ENCODE measurements at regions not wholly inside any gene's neighbourhood (a gene's known extent, or its start where the extent isn't known, plus 50 kb on each side); places are given as distances from the start of the nearest gene placed in this dataset.
A peak's percentile ranks its signal among the peaks of the same experiment; 100 is the strongest.
"Not testable (repeated sequence)": the region's sequence is repeated elsewhere in the genome, so short reads cannot be mapped to it uniquely, and the experiment has no call there.

GRCh38 chr13:44810061-44810840, 179.0 kb downstream of the NUFIP1 start:
- peak; percentile 42 for DNase-seq

GRCh38 chr13:44809190-44809589, 180.1 kb downstream of the NUFIP1 start:
- no peak for DNase-seq

DNA sequence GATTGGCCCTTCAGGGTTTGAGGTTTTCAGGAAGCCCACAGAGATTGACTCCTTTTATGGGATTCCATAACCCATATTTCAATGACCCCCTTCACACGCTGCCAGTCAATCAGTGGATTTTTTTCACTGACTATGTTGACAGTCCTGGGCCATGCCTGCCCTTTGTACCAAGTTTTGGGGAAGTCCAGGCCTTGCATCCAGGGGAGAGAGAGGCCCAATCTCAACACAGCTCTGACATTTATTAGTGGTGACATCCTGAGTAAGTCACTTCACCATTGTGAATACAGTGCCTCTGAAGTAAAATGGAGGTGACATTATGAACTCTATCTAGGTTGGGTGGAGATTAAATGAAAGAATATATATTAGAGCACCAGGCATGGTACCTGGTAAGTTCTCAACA, 181.1 kb downstream of the NUFIP1 start:
- no peak for DNase-seq

DNA sequence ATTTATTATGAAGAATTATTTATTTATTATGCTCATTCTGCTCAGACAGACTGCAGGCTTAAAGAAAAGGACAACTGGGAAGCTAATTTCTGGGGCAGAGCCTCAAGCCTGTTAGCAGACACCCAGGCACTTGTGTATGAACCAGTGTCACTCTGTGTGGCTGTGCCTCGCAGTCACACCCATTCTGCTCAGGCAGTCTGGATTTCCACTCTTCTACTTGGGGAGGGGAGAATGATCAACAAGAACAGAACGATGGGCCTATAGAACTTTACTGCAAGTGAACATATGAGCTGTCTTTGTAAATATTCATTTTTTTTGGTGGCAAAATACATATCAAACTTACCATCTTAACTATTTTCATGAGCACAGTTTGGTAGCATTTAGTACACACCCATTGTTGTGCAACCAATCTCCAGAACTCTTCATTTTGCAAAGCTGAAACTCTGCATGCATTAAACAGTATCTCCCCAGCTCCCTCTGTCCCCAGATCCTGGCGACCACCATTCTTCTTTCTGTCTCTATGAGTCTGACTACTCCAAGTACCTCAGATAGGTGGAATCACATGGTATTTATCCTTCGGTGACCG, 181.7 kb downstream of the NUFIP1 start:
- no peak for DNase-seq

DNA sequence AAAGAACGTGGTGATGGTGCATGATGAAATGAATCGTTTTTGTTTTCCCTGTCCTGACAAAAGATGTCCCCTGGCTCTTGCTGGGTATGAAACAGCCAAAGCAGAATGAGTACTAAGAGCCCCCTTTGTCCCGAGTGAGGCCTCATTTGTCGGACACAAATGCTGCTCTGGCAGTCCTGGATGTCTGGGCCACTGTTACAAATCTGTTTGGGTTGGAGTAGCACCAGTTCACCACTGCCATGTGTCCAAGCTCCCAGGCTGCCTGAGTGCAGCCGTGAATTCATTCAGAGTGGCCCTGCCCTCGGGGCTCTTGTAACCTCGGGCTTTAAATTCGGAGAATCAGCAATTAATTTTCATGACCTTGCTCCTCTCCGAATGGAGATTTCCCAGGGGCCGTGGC, 182.4 kb downstream of the NUFIP1 start:
- no peak for DNase-seq

DNA sequence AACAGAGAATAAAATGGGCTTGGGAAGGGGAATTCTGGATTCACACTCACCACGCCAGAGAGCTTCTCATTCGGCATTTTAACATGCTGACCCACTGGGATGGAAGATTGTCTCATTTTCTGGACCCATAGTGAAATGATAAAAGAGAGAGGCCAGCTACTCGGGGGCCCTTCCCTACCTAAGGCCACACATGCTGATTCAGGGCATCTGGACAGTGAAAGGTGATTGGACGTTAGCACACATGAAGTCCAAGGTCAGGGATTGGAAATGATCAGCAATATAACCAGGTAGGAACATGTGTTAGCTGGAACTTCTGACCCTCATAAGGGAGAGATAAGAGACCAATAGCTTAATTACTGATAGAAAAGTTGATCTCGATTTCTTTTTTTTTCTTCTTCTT, 183.7 kb downstream of the NUFIP1 start:
- no peak for DNase-seq

- no peak for DNase-seq
Observed at GRCh38 chr13:44803390-44803789, 185.9 kb downstream of the NUFIP1 start.

DNA sequence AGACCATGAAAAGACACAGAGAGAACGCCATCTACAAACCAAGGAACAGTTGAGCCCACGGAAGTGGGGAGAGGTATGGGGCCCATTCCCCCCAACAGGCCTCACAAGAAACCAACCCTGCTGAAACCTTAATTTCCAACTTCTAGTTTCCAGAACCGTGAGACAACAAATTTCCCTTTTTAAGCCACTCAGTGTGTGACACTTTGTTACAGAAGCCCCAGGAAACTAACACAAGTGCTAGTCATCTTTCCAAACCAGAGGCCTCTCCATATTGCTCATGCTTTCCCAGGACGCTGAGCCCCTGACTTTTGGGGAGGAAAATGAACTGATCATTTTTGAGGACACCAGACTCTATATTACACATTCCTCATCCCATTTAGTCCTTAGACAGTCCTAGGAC, 186.8 kb downstream of the NUFIP1 start:
- DNase-seq: no peak

DNA sequence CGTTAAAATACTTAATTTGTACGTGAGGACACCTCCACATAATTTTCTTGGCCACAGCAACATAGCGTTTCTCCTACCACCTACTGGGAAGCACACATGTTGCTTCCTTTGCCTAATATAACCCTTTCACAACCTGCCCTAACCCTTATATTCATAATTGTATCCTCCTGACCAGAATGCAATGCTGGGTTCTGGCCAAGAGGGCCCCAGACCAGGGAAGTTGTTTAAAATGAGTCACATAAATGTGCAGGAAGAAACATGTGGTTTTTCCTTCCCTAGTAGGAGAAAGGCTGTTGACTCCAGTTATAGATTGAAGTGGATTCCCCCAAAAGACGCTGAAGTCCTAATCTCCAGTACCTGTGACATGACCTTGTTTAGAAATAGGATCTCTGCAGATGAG, 187.3 kb downstream of the NUFIP1 start:
- no peak for DNase-seq

GRCh38 chr13:44800626-44801025, 188.6 kb downstream of the NUFIP1 start:
- no peak for DNase-seq

DNA sequence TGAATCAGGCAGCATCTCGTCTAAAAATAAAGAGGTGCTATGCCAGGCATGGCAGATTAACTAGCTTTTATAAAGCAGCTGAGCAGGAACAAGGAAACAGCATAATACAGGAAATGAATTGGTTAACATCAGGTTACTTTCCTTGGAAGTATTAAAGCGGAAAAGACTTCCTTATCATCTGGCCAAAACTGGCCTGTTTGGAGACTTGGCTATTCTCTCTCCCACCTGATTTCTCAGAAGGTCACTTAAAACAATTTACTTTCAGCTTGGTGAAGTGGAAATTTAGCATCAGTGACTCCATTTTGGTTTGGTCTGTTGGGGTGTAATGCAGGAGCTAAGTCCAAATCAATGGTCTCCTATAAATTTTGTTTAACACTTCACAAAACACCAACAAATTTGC, 191.6 kb downstream of the NUFIP1 start:
- no peak for DNase-seq

- no peak for DNase-seq
Observed at GRCh38 chr13:44796597-44797490, 192.4 kb downstream of the NUFIP1 start.

DNA sequence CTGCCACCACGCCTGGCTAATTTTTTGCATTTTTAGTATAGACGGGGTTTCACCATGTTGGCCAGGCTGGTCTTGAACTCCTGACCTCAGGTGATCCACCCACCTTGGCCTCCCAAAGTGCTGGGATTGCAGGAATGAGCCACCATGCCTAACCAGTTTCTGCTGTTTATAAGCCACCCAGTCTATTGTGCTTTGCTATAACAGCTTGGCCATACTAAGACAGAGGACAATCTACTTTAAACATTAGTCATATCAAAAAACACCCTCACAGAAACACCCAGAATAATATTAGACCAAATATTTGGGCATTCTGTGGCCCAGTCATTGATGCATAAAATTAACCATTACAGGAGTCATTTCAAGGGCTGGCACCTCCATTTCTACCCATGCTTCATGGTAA, 193.2 kb downstream of the NUFIP1 start:
- not testable (repeated sequence) for DNase-seq

GRCh38 chr13:44795176-44795575, 194.1 kb downstream of the NUFIP1 start:
- no peak for DNase-seq

DNA sequence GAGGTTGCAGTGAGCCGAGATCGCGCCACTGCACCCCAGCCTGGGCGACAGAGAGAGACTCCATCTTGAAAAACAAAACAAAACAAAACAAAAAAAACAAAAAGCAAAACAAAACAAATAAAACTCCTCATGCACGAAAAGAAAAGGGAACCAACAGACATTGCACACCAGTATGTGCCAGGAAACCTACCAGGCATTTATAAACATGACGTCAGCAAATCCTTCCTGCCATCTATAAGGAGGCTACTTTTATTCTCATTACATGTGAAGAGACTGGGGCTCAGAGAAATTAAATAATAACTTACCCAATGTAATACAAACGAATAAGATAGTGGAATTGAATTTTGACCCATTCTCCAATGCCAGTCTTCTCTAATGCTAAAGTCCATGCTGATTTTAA, 197.2 kb downstream of the NUFIP1 start:
- no peak for DNase-seq

GRCh38 chr13:44790289-44790688, 199.0 kb downstream of the NUFIP1 start:
- no peak for DNase-seq

GRCh38 chr13:44787617-44788016, 201.7 kb downstream of the NUFIP1 start:
- DNase-seq: no peak

DNA sequence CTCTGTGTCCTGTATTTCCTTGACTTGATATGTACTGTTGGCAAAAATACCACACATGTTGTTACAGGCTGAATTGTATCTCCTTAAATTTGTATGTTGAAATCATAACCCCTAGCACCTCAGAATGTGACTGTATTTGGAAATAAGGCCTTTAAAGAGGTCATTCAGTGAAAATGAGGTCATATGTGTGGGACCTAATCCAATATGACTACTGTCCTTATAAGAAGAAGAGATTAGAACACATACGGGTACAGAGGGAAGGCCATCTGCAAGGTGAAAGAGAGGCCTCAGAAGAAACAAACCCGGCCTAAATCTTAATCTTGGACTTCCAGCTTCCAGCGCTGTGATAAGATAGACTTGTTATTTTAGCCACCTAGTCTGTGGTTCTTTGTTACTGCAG, 202.5 kb downstream of the NUFIP1 start:
- DNase-seq: no peak

GRCh38 chr13:44785401-44785800, 203.9 kb downstream of the NUFIP1 start:
- no peak for DNase-seq

DNA sequence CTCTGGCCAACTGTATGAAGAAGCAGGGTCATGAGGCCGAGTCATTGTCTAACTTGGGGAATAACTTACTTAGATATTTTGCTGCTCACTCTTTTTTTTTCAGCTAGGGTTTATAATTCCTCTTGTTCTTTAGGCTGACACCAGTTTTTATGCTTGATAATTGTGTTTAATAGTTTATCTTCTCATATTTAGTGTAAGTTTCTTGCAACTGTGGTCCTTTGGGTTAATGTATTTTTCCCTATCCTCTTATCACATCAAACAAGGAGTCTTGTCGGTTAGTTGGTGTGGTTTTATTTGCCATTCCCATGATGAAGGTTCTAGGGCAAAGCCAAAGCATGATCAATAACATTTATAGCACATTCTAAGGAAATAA, 204.6 kb downstream of the NUFIP1 start:
- no peak for DNase-seq

DNA sequence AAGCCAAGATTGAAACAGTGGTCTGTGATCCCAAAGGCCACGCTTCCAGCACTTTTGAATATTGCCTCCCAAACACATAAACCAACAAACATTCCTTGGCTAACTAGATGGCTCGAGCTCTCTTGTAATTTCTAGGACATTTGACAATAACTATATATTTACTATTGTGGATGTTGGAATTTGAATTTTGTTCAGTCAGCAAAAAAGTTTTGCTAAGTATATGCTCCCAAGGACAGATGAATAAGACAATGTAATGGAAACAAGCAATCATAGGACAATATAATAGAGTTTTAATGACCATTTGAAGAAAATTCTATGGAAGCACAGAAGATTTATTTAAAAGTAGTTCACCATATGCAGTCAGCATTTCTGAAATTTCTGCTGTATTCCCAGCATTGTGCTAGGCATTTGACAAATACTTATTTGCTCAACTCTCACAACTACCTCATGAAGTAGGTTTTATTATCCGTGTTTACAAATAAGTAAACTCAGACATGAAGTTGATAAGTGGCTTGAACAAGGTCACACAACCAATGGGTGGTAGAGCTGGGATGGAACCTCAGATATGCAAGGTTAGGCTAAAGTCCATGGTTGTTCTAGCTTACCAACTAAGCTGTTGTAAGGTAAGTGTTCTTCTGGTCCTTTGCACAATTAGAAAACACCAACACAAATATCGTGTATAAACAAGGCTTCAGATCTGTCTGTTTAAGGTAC, 205.1 kb downstream of the NUFIP1 start:
- DNase-seq: no peak

GRCh38 chr13:44780591-44781280, 204.6 kb upstream of the TSC22D1 start:
- DNase-seq: no peak

Measured in NCI-H1694 treated with DMSO at 0.1 percent for 48 hours (cell line).